SU-DHL-6 (cell line): ENCODE measurements at regions not wholly inside any gene's neighbourhood (a gene's known extent, or its start where the extent isn't known, plus 50 kb on each side); places are given as distances from the start of the nearest gene placed in this dataset.
"Not testable (repeated sequence)": the region's sequence is repeated elsewhere in the genome, so short reads cannot be mapped to it uniquely, and the experiment has no call there.

ENCODE experiments used
- EZH2phosphoT487 ChIP-seq: fragments of 200-600 bp; sonication (generic), shearing (Covaris generic); conservative IDR thresholded peaks from 2 replicates; pipeline ENCODE4 v1.6.1; 2018; ENCODE audit warnings: mild to moderate bottlenecking, antibody characterized with exemption, low read length, moderate library complexity, mixed read lengths
- TF ChIP-seq, protein P1 (sequence below): fragments of 200-600 bp; sonication (generic); IDR thresholded peaks from one replicate; pipeline ENCODE4 v1.5.1; 2017; ENCODE audit warnings: antibody characterized with exemption, mild to moderate bottlenecking, low read length, moderate library complexity; ENCODE audit not compliant: insufficient read depth, poor library complexity, severe bottlenecking

DNA sequence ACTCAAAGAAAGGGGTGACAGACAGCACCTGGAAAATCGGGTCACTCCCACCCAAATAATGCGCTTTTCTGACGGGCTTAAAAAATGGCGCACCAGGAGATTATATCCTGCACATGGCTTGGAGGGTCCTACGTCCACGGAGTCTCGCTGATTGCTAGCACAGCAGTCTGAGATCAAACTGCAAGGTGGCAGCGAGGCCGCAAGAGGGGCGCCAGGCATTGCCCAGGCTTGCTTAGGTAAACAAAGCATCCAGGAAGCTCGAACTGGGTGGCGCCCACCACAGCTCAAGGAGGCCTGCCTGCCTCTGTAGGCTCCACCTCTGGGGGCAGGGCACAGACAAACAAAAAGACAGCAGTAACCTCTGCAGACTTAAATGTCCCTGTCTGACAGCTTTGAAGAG lies 741.5 kb downstream of the BCKDHB start:
- TF ChIP-seq, protein P1, sequence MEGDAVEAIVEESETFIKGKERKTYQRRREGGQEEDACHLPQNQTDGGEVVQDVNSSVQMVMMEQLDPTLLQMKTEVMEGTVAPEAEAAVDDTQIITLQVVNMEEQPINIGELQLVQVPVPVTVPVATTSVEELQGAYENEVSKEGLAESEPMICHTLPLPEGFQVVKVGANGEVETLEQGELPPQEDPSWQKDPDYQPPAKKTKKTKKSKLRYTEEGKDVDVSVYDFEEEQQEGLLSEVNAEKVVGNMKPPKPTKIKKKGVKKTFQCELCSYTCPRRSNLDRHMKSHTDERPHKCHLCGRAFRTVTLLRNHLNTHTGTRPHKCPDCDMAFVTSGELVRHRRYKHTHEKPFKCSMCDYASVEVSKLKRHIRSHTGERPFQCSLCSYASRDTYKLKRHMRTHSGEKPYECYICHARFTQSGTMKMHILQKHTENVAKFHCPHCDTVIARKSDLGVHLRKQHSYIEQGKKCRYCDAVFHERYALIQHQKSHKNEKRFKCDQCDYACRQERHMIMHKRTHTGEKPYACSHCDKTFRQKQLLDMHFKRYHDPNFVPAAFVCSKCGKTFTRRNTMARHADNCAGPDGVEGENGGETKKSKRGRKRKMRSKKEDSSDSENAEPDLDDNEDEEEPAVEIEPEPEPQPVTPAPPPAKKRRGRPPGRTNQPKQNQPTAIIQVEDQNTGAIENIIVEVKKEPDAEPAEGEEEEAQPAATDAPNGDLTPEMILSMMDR = not testable (repeated sequence)
- TF ChIP-seq EZH2phosphoT487 = not testable (repeated sequence)
